Medulla oblongata (tissue), 1 donor: ENCODE measurements at regions not wholly inside any gene's neighbourhood (a gene's known extent, or its start where the extent isn't known, plus 50 kb on each side); places are given as distances from the start of the nearest gene placed in this dataset.
A peak's percentile ranks its signal among the peaks of the same experiment; 100 is the strongest.

Experiments used
- DNase-seq: peaks from one replicate; pipeline ENCODE4 v3.0.0-alpha.2; 2015; ENCODE audit errors: extremely low spot score

DNA sequence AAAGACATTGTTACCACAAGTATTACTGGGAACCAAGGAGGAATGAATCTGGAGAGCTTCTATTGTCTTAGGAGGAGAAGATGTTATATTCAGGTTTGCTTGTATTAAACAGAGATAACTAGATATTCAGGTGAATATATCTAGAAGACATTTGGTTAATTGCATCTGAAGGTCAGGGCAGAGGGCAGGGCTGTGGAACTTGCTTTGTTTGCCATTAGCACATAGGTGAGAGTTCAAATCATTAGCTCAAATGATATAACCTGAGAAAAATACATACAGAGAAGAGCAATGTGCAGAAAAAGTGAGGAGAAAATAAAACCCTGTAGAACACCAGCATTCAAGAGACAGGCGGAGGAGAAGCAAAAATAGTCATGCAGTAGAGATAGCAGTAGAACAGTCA lies 116.8 kb downstream of the DNAJB9 start:
- DNase-seq: no peak

DNA sequence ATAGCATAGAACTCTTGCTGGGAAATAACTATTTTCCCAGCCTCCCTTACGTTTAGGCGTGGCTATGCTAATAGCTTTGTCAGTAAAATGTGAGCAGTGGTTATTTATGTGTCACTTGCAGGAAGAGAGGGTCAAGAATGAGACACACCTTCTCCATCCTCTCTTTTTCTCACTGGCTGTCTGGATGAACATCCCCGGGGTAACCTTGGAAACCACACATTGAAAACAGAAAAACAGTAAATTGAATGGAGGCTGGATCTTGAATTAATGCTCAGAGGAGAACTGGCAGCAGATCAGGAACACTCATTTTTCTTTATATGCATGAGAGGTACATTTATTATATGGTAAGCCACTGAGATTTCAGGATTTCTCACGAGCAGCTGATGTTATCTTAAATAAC lies 127.6 kb downstream of the DNAJB9 start:
- no peak for DNase-seq

DNA sequence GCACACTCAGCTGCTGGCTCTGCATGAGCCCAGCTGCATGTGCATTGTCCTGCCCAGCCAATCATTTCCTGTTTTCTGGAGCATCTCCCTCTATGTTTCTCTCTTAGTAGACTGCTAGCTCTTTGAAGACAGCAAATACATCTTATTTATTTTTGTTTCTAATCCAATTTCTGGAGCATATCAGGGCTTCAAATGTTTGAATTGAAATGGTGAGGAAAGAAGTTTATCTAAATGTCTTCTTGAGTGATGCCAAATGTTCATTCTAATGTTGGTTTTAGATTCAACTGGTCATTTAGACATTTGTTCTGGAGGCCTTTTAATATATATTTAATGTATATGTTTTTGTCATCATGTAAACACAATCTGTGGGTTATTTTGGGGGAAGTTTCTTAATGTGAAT lies 141.9 kb downstream of the DNAJB9 start:
- DNase-seq: no peak

DNA sequence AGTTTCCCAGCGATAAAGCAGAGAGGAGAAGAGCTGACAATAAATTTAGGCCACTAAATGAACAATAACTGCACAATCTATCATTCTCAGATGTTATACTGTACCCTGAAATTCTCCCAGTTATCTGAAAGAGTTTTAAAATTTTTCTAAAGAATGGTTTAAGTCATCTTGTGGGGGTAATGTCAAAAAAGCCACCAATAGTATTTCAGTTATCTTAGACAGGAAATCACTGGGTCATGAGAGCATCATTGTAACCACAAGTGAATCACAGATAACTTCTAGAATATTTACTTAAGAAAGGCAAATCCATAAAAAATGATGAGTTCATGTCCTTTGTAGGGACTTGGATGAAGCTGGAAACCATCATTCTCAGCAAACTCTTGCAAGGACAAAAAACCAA lies 147.1 kb downstream of the DNAJB9 start:
- no peak for DNase-seq

DNA sequence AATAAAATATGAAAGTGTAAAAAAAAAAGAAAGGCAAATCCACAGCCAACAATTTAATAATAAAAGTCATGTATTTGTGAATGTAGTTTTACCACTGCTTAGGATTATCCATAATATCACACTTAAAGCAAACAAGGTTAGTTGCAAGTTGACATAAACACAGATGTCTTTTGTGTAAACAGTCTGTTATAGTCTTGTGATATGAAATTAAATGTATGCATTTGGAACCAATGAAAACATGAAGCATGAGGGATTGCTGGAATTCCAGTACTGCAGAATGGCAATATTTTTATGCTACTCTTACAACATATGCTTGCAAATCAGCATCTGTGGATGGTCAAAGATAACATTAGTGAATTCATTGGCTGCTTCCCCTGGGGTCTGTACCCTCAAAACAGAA lies 148.1 kb downstream of the DNAJB9 start:
- no peak for DNase-seq

DNA sequence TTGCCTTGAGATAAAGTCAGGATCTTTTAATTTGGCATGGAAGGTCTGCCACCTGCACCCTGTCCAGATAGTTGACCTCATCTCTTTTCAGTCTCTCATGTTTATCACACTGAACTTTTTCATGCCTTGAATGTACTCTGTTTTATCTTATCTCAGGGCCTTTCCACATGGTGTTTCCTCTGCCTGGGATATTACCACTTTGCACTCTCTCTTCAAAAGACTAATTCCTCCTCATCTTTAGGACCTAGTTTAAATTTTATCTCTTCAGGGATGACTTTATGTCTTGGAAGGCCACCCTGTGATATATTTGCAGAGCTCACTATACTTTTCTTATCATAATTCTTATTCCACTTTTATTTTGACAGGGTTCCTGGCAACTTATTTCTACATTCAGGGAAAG lies 150.0 kb downstream of the DNAJB9 start:
- DNase-seq: no peak

DNA sequence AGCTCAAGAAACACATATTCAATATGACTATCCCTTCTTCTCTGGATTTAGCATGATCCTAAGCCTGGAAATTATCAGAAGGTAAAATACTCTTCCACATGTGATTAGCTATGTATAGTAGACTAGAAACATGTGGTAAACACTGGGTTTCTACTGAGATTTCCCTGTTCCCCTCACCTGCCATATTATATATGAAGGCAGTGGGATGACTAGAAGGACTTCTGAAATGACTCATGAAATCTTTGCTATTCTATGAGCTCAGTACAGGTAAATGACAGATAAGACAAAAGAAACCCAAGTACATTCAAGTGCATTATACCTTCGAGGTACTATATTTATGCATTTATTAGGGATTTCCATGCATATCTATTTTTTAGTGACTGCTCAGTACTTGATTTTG lies 152.9 kb downstream of the DNAJB9 start:
- no peak for DNase-seq

DNA sequence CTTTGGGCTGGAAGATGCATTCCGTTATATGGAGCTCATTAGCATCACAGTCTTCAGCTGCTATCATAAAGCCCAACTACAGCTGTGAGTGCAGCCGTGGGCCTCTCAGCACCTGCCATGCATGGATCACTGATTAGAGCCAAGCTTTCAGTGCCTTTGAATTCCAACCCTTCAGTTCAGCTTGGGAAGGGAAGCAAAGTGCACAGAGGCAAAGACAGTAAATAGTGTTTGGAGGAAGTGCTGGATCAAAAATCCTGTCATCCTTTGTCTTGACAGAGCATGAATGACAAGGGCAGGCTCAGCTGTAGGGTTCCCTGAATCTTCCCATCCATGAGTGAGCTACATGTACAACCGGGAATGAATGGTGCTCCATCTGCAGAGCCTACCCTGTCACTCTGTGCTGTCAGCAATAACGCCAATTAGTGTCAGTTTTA lies 153.7 kb downstream of the DNAJB9 start:
- DNase-seq: no peak

DNA sequence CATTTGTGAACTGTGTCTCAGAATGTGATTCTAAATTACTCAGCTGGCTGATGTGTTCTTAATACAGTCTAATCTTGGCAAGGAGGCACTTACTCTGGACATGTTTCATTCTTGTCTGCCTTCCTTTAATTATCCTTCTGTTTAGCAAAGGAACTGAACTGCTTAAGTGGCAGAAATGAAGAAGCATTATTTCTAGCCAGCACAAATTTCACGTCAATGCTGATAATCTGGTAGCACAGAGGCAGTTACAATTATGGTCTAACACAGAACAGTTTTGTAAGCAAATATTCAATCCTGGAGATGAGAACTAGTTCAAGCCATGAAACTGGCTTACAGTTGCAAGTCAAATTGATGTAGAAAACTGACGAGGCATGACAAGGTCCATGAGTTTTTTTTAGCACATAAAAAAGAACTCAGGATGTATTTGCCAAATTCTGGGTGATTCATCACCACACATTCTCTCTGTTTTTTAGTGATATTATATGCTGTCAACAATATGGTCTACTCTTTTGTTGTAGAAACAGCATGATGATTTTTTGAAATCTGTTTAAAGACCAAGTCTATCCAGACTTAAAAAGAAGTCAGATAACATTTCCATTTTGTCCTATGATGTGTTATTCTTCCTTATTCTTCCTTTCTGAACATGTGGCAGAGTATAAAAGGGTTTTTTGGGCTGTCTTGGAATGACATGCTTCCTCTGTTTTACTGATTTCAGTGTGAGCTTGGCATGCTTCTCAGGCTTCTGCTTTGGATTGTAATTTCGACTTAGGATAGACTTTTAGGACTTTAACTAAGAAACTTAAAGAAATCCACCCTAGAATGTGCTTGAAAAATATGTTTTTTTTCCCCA lies 154.8 kb downstream of the DNAJB9 start:
- no peak for DNase-seq

DNA sequence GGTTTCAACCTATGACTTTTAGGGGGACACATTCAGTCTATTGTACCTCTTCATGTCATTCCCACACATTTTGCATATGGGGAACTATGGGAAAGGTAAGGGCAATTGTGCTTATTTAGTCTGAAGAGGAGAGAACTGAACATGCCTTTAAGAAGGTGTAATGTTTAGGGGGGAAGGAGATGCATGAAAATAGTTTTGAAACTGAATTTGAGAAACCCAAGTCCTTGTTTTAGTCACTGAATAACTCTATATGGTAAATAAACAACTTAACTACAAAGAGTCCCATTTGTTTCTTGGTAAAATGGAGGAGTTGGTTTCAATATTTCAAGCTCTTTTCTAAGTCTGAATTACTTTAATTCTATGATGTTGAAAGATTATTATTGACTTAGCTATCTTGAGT lies 166.1 kb downstream of the DNAJB9 start:
- DNase-seq: no peak

DNA sequence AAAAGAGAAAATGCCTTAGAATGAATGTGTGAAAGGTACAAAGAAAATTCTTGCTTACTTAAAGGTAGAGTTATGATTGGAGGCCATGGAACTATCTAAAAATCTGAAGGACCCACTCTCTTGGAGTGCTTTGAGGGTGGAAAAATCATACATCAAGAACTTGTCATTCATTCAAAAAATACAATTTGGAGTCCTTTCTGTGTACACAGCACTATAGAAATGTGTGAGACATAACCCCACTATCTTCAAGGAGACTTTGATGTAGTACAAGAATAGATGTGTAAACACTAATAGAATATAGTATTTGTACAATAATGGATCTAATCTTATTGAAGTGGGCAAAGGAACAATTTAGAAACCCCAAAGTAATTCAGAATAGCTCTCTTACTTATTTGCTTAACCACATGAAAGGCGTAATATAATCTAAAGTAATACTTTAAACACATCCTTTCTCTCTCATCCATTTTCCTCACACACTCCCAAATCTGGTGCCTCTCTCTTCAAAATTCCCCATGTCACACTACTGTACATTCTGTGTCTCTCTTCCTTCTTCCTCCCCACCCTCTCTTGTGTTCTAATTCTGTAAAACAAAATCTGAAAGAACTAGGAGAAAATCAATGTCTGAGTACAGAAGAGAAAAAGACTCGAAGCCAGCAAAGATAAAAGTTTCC lies 166.7 kb downstream of the DNAJB9 start:
- no peak for DNase-seq

DNA sequence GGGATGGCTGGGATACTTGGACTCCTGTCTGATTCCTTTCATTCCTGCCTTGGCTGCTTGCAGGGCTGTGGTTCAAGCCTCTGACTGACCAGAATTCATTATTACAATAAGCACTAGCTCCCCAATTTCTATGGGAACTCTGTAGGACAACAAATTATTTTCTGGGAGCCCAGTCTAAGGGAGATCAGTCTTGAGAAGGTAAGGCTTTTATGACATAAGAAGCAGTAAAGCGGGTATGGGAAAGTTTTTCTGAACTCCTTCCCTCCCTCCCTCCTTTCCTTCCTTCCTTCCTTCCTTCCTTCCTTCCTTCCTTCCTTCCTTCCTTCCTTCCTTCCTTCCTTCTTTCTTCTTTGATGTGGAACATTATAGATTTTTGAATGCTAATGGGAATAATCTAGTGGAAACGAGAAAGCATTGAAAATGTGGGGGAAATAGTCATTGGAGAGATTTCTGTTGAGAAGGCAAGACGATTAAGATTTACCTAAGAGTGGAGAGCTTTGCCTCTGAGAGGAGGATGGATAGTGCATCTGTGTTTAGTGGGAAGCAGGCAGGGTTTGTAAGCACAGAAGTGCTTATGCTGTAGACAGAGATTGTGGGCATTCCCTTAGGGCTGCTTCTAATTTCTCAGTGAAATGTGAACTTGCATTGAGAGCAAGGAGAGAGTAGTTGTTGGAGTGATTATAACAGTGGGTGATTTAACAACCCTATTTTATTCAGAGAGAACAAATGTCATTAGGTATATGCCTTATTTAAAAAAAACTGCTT lies 201.5 kb downstream of the DNAJB9 start:
- no peak for DNase-seq

DNA sequence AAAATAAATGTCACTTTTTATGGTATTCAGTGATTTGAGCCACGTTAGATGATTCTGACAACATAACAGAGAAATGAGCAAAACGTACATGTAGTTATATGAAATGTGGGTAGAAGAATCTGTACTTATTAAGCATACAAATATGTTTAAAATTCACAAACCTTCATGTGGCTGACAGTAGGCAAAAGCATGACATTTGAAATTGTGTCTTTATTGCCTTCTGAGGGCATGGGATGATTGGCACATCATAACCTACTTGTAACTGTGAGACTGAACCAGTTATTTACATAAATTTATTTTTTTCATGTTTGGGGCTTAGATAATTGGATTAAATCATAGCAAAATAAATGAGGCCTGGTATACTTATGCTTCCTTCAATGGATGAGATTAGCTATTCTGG lies 202.2 kb downstream of the DNAJB9 start:
- no peak for DNase-seq

DNA sequence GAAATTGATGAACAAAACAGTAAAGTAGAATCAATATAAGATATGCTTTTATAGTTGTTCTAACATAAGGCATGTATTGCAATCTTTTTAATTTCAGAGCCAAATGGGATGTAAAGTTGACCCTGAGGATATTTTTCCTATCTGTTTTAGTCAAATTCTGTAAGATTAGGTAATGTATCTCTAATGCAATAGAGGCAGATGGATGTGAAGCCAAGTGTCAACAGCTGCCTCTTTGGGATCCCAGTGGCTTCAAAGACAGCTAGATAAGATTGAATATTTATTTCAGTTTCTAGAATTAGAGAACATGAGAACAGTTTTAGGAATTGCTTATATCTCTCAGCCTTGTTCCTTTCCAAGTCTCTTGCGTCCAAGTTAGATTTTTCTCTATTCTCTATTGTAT lies 208.3 kb downstream of the DNAJB9 start:
- DNase-seq: no peak

DNA sequence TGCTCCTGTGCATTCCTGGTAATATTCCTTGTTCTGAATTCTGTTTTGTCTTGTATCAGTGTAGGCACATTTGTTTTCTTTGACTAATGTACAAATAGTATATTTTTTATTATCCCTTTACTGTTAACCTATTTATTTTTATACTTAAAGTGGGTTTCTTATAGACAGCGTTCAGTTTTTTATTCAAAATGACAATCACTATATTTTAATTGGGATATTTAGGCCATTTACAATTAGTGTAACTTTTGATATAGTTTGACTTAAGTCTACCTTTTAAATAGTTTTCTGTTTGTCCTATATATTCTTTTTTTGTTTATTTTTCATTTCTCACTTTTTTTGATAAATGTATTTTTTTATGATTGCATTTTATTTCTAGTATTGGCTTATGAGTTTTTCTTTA lies 219.8 kb downstream of the DNAJB9 start:
- DNase-seq: no peak

DNA sequence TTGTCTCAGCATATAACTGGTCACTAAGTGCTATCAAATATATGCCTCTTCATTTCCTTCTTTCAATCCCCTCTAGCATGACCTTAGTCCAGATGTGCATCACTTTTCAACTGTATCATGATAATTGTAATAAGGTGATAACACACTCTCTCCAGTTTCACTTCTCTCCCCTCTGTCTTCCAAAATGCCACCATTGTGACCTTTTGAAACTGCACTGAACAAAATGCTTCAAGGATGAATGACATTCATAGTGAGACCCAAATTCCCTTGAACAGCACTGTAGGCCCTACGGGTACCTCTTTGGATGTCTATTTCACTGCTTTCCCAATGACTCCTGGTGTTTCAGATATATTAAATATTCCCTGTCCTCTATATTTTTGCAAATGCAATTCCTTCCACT lies 224.8 kb downstream of the DNAJB9 start:
- DNase-seq: no peak

DNA sequence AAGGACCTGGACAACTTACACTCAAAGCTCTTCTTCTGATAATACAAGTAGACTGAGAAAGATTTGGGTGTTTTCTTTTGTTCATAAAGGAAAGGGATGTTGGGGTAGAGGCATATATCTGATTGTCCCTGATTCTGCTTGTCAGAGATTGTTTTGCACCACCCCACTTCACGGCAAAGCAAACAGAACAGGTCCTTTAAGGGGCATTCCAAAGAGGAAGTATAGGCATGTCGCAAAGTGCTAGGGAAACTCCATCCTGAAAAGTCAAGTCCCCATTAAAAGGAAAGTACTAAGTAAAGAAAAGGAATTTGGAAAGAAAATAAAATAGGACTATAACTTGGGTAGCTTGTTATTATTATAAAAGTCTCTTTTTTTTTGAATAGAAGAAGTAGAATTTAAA lies 233.0 kb downstream of the DNAJB9 start:
- DNase-seq: no peak

DNA sequence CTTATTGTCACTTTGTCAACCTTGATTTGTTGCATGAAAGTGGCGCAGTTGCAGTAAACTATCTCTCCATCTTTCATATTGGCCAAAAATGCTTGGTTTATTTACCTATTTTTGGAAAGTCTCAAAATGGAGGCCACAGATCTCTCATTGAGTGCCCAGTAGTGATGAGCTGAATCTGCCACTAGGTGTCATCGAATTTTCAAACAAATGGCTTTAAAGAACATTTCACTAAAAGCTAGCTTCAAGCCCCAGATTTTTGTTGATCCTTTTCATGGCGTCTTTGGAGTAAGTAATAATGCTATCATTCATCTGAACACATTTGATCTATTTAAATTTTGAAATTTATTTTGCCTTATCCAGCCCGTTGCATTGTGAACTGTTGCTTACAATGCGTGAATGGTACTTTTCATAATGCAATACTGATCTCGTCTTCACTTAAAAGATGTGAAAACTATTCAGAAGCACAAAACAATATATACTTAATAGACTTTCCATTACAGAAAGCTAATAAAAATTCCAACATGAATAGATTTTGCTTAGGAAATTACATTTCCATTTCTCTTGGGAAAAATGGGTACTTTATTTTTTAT lies 236.2 kb downstream of the DNAJB9 start:
- peak; percentile 48 for DNase-seq

DNA sequence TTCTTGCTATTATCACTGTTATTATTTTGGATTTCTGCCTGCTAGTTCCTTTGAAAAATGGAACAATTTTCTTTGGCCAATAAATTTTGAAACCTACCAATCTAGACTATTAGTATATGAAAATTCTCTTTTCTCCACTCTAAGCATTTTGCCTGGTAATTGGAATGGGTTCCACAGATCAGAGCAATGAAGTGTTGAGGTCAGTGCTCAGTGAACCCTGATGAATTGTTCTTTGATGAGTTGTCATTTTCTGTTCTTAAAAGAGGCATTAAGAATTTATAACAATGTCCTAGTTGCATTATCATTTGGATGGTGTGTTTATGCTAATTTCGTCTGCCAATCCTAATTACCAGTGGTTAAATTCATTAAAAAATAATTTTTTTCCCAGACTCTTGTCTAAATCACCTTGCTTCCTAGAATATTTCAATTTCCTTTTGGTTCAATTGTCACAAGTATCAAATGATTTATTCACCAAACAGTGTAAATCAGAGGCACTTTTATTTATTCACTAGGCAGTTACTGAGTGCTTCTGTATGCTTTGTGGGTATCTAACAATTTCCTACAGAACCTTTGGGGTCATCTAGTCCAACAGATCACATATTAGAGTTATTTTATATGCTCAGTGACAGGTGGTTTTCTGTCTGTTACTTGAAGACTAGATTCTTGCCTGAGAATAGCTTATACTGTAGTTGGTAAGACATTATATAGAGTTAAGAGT lies 239.0 kb downstream of the DNAJB9 start:
- no peak for DNase-seq

DNA sequence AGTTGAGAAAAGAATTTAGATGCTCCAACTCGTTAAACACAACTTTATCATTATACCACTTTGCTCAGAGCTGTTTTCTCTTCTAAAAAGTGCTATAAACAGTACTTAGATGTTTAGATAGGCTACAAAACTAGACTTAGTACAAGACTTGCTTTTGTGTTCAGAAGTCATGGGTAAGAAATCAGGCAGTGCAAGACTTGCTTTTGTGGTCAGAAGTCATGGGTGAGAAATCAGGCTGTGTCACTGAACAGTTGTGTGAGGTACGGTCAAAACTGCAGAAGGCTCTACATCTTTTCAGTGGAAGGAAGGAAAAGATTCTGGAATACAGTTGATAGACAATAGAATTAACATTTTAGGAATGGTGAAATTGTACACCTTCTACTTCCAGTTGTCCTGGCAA lies 239.7 kb downstream of the DNAJB9 start:
- no peak for DNase-seq

DNA sequence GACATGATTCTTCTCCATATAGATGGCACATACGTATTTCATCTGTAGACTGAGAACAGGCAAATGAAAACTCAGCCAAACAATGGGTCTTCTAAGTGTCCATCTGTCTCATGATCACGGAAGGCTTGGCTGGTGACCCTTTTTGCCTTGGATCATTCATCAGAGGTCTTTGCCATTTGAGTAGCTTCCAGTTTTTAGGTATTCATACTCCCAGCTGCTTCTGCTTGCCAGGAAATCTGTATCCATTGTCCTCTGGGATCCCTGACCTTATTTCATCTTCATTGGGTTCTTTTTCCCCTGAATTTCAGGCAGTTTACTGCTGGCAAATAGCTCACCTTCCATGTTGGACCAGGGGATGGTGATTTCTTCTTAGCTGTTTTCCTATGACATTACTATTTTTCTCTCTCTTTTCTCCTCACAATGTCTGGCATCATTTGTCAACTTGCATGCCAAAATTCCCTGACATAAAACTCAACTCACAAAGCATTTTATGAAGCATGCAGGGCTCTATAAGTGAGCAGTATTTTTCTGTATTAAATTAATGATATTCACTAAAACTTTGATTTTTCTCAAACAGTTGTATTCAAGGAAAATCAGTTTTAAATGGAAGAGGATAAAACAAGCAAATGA lies 241.2 kb downstream of the DNAJB9 start:
- peak; percentile 24 for DNase-seq
